ENCODE measurements at regions not wholly inside any gene's neighbourhood (a gene's known extent, or its start where the extent isn't known, plus 50 kb on each side); places are given as distances from the start of the nearest gene placed in this dataset.

- Histone ChIP-seq H3K4me2 (no peak overlapping the region), H3K4me3 (ENCODE audit: low read depth in 2 of 2, low read length in 1 of 2) (no peak overlapping the region), H4K20me1 (ENCODE audit: insufficient read depth) (no peaks in the 10 kb centered on the region), H3K36me3 (replicated peaks in 1 of 2; ENCODE audit: control insufficient read depth in 1 of 2, insufficient read depth in 2 of 2, low read length in 1 of 2) (no peaks in the 10 kb centered on the region), H3K27me3 (ENCODE audit: insufficient read depth) (peaks cover 6% of the 10 kb centered on the region; the same call in 1 of the 2 replicates), H3F3A (replicated peaks; ENCODE audit: insufficient read depth) (no peaks in the 10 kb centered on the region), H3K79me2 (ENCODE audit: insufficient read depth) (no peaks in the 10 kb centered on the region), H3K9me3 (no peaks in the 10 kb centered on the region), H3K9me2 (no peaks in the 10 kb centered on the region), H3K27ac (ENCODE audit: low read depth in 2 of 2, low read length in 1 of 2) (no peak overlapping the region; a peak in 1 of 4 replicates), H3K9ac (no peak overlapping the region), H3K4me1 (ENCODE audit: control insufficient read depth in 1 of 2, insufficient read depth in 2 of 2, low read depth in 1 of 2, low read length in 1 of 2) (no peaks in the 10 kb centered on the region; a peak in 1 of 4 replicates), H2AFZ (ENCODE audit: low read depth) (no peak overlapping the region)
- ChIA-PET CTCF (no interaction called here), POLR2A (no interaction called here)
- no peak for TF ChIP-seq RFX5 (IDR thresholded peaks at IDR 0.05; ENCODE audit: low read length)
- no peak for TF ChIP-seq NRF1 (IDR thresholded peaks at IDR 0.05; ENCODE audit: low read depth, low read length)
- no peak for TF ChIP-seq RXRA (IDR thresholded peaks at IDR 0.05; ENCODE audit: borderline replicate concordance, low read depth)
- TF ChIP-seq POLR2AphosphoS5 (IDR thresholded peaks at IDR 0.05; ENCODE audit: low read depth, low read length), result no peak
- no peak for TF ChIP-seq IRF3 (IDR thresholded peaks at IDR 0.05; ENCODE audit: low read depth, low read length)
- no peak for TF ChIP-seq YY1 (IDR thresholded peaks at IDR 0.05; ENCODE audit: low read depth)
- no peak for TF ChIP-seq RCOR1 (IDR thresholded peaks at IDR 0.05; ENCODE audit: low read length)
- TF ChIP-seq PBX3 (IDR thresholded peaks at IDR 0.05), result no peak
- TF ChIP-seq GABPA (IDR thresholded peaks at IDR 0.05; ENCODE audit: low read depth), result no peak
- TF ChIP-seq FOXM1 (IDR thresholded peaks at IDR 0.05; ENCODE audit: low read depth), result no peak
- TF ChIP-seq, protein P1, sequence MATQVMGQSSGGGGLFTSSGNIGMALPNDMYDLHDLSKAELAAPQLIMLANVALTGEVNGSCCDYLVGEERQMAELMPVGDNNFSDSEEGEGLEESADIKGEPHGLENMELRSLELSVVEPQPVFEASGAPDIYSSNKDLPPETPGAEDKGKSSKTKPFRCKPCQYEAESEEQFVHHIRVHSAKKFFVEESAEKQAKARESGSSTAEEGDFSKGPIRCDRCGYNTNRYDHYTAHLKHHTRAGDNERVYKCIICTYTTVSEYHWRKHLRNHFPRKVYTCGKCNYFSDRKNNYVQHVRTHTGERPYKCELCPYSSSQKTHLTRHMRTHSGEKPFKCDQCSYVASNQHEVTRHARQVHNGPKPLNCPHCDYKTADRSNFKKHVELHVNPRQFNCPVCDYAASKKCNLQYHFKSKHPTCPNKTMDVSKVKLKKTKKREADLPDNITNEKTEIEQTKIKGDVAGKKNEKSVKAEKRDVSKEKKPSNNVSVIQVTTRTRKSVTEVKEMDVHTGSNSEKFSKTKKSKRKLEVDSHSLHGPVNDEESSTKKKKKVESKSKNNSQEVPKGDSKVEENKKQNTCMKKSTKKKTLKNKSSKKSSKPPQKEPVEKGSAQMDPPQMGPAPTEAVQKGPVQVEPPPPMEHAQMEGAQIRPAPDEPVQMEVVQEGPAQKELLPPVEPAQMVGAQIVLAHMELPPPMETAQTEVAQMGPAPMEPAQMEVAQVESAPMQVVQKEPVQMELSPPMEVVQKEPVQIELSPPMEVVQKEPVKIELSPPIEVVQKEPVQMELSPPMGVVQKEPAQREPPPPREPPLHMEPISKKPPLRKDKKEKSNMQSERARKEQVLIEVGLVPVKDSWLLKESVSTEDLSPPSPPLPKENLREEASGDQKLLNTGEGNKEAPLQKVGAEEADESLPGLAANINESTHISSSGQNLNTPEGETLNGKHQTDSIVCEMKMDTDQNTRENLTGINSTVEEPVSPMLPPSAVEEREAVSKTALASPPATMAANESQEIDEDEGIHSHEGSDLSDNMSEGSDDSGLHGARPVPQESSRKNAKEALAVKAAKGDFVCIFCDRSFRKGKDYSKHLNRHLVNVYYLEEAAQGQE (IDR thresholded peaks at IDR 0.05; ENCODE audit: low read depth, low read length), result no peak
- TF ChIP-seq TAF1 (IDR thresholded peaks at IDR 0.05; ENCODE audit: borderline replicate concordance, low read depth, low read length), result no peak
- no peak for TF ChIP-seq MAX (IDR thresholded peaks at IDR 0.05; ENCODE audit: low read depth)
- no peak for TF ChIP-seq TCF12 (IDR thresholded peaks at IDR 0.05)
- TF ChIP-seq GATA2 (CRISPR knock-in tag; IDR thresholded peaks at IDR 0.05), result no peak
- TF ChIP-seq USF2 (IDR thresholded peaks at IDR 0.05; ENCODE audit: borderline replicate concordance, low read depth, low read length), result no peak
- TF ChIP-seq EZH2phosphoT487 (IDR thresholded peaks at IDR 0.05; ENCODE audit: borderline replicate concordance, low read depth), result no peak
- no peak for TF ChIP-seq MEF2A (IDR thresholded peaks at IDR 0.05; ENCODE audit: borderline replicate concordance, low read depth)
- TF ChIP-seq ELF1 (IDR thresholded peaks at IDR 0.05), result no peak
- no peak for TF ChIP-seq EP300 (IDR thresholded peaks at IDR 0.05; ENCODE audit: borderline replicate concordance in 1 of 2, low read depth in 1 of 2, low read length in 1 of 2)
- DNase-seq, result no peak
Measured at GRCh38 chr6:54019860-54020259, 91.4 kb upstream of the MLIP start.
